GM12892 (cell line): ENCODE measurements at regions not wholly inside any gene's neighbourhood (a gene's known extent, or its start where the extent isn't known, plus 50 kb on each side); places are given as distances from the start of the nearest gene placed in this dataset.

Source experiments
- POLR2A ChIP-seq: IDR thresholded peaks from 2 replicates; pipeline ENCODE4 v1.6.1; 2011; ENCODE audit warnings: low read depth, low read length, control low read depth
- POLR2AphosphoS5 ChIP-seq: IDR thresholded peaks from 2 replicates; pipeline ENCODE4 v1.6.1; 2011; ENCODE audit warnings: low read depth, low read length, control low read depth
- TAF1 ChIP-seq: IDR thresholded peaks from 2 replicates; pipeline ENCODE4 v1.6.1; 2011; ENCODE audit warnings: low read depth, mild to moderate bottlenecking, control low read depth, low read length, borderline replicate concordance

- TF ChIP-seq POLR2AphosphoS5 (no peak), POLR2A (no peak), TAF1 (no peak)
Measured at GRCh38 chr2:5845798-5846330, 153.7 kb downstream of the SOX11 start.
